ENCODE measurements at regions not wholly inside any gene's neighbourhood (a gene's known extent, or its start where the extent isn't known, plus 50 kb on each side); places are given as distances from the start of the nearest gene placed in this dataset.
"Not testable (repeated sequence)": the region's sequence is repeated elsewhere in the genome, so short reads cannot be mapped to it uniquely, and the experiment has no call there.

DNA sequence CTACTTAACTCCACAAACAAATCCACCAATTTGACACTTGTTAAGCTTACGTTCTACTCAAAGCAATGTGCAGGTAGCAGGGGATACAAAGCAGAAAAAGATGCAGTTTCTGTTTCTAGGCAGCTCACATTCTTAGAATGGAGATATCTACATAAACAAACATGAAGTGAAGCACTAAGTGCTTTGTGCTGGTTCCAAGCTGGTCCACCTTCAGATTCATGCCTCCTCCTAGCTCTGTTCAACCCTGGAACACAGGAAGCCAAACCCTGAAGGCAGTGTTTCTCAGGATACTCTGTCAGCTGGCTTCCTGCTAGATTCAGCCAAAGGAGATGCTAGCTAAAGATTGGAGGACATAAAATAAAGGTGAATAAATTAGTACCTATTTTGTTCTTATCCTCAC, 55.3 kb upstream of the NOL4 start:
- DNase-seq (ENCODE audit: low spot score) = no peak

DNA sequence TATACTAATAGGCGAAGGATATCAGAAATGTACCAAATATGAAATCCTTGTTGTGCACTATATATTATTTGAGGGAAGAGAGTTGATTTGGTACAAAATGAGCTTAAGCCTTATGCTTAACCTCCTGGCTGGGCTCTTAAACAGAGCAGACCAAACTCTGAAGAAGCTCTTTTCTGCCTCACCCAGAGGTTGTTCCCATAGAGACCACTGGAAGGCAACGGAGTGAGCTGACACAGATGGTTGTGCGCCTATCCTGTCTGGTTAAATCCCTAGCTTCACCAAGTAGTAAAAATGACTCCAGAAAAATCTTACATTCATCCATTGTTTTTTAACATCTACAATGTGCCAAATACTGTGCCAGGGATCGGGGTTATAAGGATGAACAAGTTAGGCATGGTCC, 55.9 kb upstream of the NOL4 start:
- DNase-seq (ENCODE audit: low spot score) = no peak

GRCh38 chr18:34281290-34281689, 56.6 kb upstream of the NOL4 start:
- no peak for DNase-seq (ENCODE audit: low spot score)

DNA sequence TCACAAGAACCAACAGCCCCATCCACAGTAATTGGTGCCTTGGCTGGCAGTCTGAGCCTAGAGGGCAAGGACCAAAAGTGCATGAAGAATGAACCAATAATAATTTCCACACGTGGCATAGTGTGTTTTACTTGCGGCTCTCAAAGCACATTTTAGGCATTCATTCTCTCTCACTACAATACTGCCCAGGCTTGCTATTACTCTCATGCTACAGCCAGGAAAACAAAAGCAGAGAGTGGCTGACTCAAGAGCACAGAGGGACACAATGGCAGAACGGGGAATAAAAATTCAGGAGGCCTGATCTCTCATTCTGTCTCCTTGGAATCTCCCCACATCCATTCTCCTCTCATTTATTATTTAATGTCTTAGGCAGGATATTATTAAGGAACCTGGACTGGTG, 57.0 kb upstream of the NOL4 start:
- no peak for DNase-seq (ENCODE audit: low spot score)

DNA sequence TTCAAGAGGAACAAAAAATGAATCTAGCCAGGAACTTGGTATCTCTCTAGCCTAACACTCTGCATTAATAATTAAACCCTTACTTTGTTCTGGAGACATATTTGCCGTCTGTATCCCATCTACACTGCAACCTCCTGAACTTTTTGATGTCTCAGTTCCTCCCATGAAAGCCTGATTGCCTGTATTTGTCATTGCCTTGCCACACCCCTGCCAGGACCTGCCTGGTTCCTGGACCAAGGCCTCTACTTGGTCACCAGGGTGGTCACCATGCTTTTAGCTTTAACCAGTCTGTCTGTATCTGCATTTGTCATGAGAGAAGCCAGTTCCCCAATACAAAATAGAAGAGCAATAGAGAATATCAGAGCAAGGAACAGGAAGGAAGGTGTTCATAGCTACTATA, 58.8 kb upstream of the NOL4 start:
- DNase-seq (ENCODE audit: low spot score) = no peak

GRCh38 chr18:34287825-34288224, 63.1 kb upstream of the NOL4 start:
- DNase-seq (ENCODE audit: low spot score) = no peak

GRCh38 chr18:34292594-34292993, 67.9 kb upstream of the NOL4 start:
- DNase-seq (ENCODE audit: low spot score) = no peak

DNA sequence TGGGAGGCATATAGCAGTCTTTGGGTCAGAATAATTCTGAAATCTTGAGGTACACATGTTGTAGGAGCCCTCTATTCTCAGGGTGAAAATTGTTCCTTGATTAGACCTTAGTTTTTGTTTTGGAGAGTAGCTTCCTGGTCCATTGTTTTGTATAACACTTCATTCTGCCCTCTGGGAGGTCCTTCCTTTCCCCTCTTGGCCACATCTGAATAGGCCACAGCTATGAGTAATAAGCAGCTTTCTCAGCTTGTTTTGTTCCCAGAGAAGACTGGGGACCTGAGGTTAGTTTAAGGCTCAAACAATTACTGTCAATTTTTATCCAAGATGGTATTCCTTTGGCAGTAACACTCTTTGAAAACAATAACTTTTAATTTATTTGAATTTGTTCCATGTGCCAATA, 72.6 kb upstream of the NOL4 start:
- DNase-seq (ENCODE audit: low spot score) = no peak

GRCh38 chr18:34299828-34300227, 75.1 kb upstream of the NOL4 start:
- DNase-seq (ENCODE audit: low spot score) = no peak

GRCh38 chr18:34311468-34311867, 86.8 kb upstream of the NOL4 start:
- no peak for DNase-seq (ENCODE audit: low spot score)

- no peak for DNase-seq (ENCODE audit: low spot score)
These were observed 90.1 kb upstream of the NOL4 start for GRCh38 chr18:34314847-34315246.

DNA sequence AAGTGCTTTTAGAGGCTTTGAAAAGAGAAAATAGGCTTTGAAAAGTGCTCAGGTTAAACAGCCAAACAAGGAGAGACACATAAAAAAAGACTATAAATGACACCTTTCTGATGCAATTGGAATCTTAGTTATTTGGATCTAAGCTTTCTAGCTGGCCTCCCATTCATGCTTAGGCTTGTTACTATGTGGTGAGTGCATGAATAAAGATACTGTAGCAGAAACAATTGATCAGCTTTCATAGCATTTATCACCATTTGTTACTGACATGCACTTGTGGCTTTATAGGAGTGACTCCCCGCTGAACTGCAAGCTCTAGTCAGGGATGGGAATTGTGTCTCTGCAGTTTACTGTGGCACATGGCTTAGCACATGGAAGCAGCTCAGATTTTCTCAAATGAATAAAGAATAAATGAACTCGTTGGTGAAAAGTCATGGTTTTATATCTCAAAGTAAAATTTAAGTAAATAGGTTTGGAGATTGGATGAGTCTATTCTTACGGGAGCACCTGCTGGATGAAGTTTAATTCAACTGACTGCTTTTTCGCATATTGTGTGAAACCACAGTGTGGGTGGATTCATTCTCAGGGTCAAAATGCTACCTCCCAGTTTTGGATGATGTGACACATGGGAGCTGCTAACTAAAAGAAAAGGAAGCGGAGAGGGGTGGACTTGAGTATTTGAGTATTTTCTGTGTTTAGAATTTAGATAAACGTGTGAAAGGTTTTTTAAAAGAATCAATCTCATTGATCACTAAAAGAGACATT, 91.1 kb upstream of the NOL4 start:
- no peak for DNase-seq (ENCODE audit: low spot score)

GRCh38 chr18:34320267-34320666, 95.6 kb upstream of the NOL4 start:
- no peak for DNase-seq (ENCODE audit: low spot score)

- no peak for DNase-seq (ENCODE audit: low spot score)
These were observed 96.4 kb upstream of the NOL4 start for GRCh38 chr18:34321066-34321465.

GRCh38 chr18:34322365-34323289, 97.9 kb upstream of the NOL4 start:
- DNase-seq (ENCODE audit: low spot score) = peak; percentile 10

- no peak for DNase-seq (ENCODE audit: low spot score)
These were observed 105.1 kb upstream of the NOL4 start for GRCh38 chr18:34329840-34330239.

DNA sequence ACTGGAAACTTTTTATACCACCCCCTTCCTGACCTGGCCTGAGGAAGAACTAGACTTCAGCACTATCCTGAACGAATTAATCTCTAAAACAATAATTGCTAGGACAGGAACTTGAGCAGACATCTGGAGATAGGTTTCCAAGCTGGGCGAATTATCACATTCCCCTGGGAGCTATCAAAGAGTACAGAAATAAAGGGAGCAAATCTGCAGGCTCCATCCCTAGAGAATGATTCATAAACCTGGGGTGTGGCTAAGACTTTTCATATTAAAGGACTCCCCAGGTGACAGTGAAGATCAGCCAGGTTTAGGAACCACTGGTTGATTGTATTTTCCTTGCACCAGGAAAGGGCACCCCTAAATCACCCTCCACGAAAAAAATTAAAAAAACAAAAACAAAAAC, 105.6 kb upstream of the NOL4 start:
- peak; percentile 14 for DNase-seq (ENCODE audit: low spot score)

- DNase-seq (ENCODE audit: low spot score) = not testable (repeated sequence)
These were observed 106.2 kb upstream of the NOL4 start for GRCh38 chr18:34330907-34331306.

- DNase-seq (ENCODE audit: low spot score) = not testable (repeated sequence)
These were observed 106.6 kb upstream of the NOL4 start for GRCh38 chr18:34331343-34331742.

DNA sequence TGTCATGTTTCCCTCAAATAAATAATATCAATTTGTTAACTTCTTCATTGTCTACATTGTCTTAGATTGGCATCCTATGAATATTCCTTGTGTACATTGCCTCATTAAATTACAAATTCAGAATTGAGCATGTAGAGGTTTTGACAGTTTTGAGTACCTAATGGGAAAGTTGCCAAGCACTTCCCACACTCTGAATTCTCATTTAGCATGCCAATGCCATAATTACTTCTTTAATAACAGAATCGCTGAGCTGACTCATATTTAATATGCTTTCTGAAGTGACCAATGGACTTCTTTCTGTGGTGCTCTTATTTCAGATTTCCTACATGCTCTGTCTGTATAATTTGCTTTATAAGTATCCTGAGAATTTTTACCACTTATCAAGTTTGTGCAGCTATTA, 114.4 kb upstream of the NOL4 start:
- no peak for DNase-seq (ENCODE audit: low spot score)

GRCh38 chr18:34342960-34343359, 118.2 kb upstream of the NOL4 start:
- DNase-seq (ENCODE audit: low spot score) = peak; percentile 79

DNA sequence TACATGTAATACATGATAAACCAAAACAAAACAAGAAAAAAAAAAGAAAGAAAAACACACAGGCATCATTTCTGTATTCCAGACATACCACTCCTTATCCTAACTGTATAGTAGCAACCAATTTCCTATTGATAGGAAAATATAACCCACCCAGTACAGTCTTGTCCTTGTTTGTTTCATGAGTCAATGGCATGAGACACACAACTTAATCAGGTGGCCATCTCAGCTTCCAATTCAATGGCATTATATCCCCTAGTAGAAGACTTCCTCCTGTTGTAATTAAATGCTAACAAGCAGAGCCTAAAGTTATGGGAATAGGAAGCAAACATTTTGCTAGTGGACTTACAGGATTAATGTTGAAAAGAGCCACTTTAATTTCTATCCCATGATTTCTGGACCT, 121.0 kb upstream of the NOL4 start:
- no peak for DNase-seq (ENCODE audit: low spot score)

- DNase-seq (ENCODE audit: low spot score) = no peak
These were observed 126.1 kb upstream of the NOL4 start for GRCh38 chr18:34350778-34351177.
